ENCODE measurements at regions not wholly inside any gene's neighbourhood (a gene's known extent, or its start where the extent isn't known, plus 50 kb on each side); places are given as distances from the start of the nearest gene placed in this dataset.

DNA sequence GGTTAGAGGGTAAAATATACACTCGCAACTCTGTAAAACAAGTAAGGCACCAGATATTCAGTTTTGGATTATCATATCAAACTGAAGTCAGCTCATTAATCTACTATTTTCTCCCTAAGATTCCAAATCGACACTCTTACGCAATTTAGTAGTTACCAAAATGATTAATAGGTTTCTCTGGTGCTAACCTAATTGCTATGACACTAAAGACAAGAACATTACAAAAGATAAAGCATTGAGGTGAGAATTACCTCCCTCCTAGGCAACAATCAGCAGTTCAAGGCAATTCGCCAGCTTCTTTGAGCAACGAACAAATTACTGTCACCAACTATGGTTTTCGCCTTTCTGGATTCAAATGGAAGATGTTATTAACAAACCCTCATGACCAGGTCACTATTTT lies 1305.0 kb downstream of the ROBO2 start:
- 76 to 100% (median 87%) methylated on average over 2 to 6 of the region's 6 CpGs; no CpG with 5 or more reads in 1 of the 10 experiments for WGBS, 10 experiments
- ATAC-seq (replicated peaks in 6 of 8) = no peak
- Histone ChIP-seq H3K4me3 (no peak overlapping the region), H3K4me1 (replicated peaks in 1 of 2) (peaks cover 0 to 14% of the 10 kb centered on the region in 2 donors), H3K27ac (no peak overlapping the region)
- in situ Hi-C loops (cut with MboI; ENCODE audit: low pct_unique_long_range_greater_than_20kb in 2 of 9, low sequenced_read_pairs in 9 of 9, unreplicated experiment in 9 of 9) = no loop called here

DNA sequence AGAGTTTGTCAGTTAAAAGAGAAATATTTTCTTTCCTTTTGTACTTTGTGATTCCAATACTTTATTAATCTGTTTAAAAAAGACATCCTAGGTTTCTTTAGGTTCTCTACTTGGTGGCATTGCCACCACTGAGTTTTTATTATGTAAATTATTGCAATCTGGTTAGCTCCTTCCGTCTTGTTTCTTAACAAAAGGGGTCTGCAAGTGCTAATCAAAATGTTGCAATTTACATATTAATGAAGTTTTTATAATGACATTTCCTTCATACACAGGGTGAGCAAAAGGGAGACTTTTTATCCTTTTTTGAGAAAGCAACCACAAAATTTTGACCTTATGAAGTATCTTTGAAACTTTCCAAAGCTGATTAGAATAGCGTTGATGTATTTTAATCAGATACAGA lies 1307.3 kb downstream of the ROBO2 start:
- in situ Hi-C loops (cut with MboI; ENCODE audit: low pct_unique_long_range_greater_than_20kb in 2 of 9, low sequenced_read_pairs in 9 of 9, unreplicated experiment in 9 of 9) = no loop called here
- ATAC-seq (replicated peaks in 6 of 8) = no peak
- Histone ChIP-seq H3K4me3 (no peak overlapping the region), H3K4me1 (replicated peaks in 1 of 2) (peaks cover 0 to 14% of the 10 kb centered on the region in 2 donors), H3K27ac (no peak overlapping the region)
- 10 to 72% (median 34%) methylated on average over 1 to 2 of the region's 2 CpGs; no CpG with 5 or more reads in 1 of the 10 experiments for WGBS, 10 experiments

DNA sequence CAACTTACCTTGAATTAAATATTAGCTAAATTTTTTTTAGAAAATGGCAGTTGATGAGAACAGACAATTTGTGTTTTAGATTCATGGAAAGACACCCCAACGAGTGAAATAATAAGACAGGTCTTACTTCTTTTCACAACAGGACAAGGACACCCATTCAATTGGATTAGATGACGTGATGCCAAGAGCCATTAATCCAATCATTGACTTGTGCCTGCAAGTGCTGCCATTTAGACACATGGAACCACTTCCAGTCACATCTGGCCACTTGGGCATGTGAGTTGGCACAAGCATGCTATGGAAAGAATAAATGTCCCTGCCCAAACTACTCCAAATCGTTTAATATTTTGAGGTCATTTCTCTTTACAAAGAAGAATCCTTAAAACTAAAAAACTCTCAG lies 1308.8 kb downstream of the ROBO2 start:
- H3K4me3 ChIP-seq = no peak overlapping the region
- no peak overlapping the region for H3K27ac ChIP-seq
- peaks cover 0 to 14% of the 10 kb centered on the region in 2 donors for H3K4me1 ChIP-seq (replicated peaks in 1 of 2)
- no peak for ATAC-seq (replicated peaks in 6 of 8)
- 14 to 100% (median 54%) methylated on average over 1 to 3 of the region's 3 CpGs; no CpG with 5 or more reads in 2 of the 10 experiments for WGBS, 10 experiments
- in situ Hi-C loops (cut with MboI; ENCODE audit: low pct_unique_long_range_greater_than_20kb in 2 of 9, low sequenced_read_pairs in 9 of 9, unreplicated experiment in 9 of 9) = no loop called here

DNA sequence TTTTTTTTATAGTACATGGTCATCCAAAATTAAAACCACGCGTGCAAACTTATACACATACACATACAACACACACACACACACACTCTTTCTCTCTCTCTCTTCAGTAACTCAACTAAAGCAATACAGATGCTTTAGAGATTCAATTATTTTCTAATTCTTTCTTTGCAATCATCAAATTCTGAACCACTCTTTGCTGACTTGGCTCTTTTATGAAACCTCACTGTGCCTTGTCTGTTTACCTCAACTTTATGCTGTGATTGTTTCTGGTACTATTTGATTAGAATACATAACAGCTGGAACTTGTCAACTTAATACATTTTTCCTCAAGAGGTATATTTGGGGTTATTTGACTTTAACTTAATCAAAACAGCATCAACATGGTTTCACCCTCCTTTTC lies 1309.7 kb downstream of the ROBO2 start:
- in situ Hi-C loops (cut with MboI; ENCODE audit: low pct_unique_long_range_greater_than_20kb in 2 of 9, low sequenced_read_pairs in 9 of 9, unreplicated experiment in 9 of 9) = no loop called here
- H3K27ac ChIP-seq = no peak overlapping the region
- 29 to 100% (median 83%) methylated on average over 1 to 2 of the region's 2 CpGs for WGBS, 10 experiments
- H3K4me3 ChIP-seq = no peak overlapping the region
- no peak for ATAC-seq (replicated peaks in 6 of 8)
- peaks cover 0 to 14% of the 10 kb centered on the region in 2 donors for H3K4me1 ChIP-seq (replicated peaks in 1 of 2)

DNA sequence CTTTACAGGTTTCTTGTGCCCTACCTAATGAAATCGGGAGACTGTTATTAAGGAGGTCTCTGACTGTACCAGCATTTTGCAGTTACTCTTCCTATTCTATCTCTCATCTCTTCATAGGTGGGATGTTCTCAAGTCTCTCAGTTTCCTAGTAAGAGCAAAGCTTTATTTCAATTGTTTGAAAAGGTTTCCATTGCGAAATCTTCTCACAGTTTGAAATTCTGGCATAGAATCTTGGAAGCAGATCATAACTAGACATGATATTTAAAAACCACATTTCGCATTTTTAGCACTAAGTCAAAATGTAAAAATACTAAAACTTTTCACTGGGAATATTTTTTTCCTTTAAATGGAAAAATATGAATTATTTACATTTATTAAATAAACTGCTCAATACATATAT lies 1311.4 kb downstream of the ROBO2 start:
- Histone ChIP-seq H3K4me1 (replicated peaks in 1 of 2) (peaks cover 0 to 8% of the 10 kb centered on the region in 2 donors), H3K27ac (no peak overlapping the region), H3K4me3 (no peak overlapping the region)
- in situ Hi-C loops (cut with MboI; ENCODE audit: low pct_unique_long_range_greater_than_20kb in 2 of 9, low sequenced_read_pairs in 9 of 9, unreplicated experiment in 9 of 9) = no loop called here
- ATAC-seq (replicated peaks in 6 of 8) = no peak
- WGBS, 10 experiments = 23 to 100% (median 86%) methylated on average over 1 to 3 of the region's 3 CpGs

DNA sequence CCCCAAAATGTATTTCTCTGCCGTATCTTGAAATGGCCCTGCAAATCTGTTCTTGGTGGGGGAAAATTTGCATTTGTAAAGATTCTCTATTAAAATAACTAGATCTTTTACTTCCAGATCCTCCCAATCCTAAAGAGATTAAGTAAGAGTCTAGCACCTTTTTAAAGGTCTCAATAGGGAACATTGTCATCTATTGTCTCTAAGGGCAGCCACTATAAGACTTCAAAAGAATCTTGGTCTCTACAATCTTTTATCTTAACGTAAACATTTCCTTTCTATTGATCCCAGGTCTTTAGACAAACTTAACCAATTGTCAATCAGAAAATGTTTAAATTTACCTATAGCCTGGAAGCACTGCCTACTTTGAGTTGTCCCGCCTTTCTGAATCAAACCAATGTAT lies 1313.3 kb downstream of the ROBO2 start:
- Histone ChIP-seq H3K4me3 (no peak overlapping the region), H3K4me1 (replicated peaks in 1 of 2) (no peaks in the 10 kb centered on the region), H3K27ac (no peak overlapping the region)
- in situ Hi-C loops (cut with MboI; ENCODE audit: low pct_unique_long_range_greater_than_20kb in 2 of 9, low sequenced_read_pairs in 9 of 9, unreplicated experiment in 9 of 9) = no loop called here
- ATAC-seq (replicated peaks in 6 of 8) = no peak
- WGBS, 10 experiments = 45 to 100% (median 83%) methylated on average over 1 to 3 of the region's 3 CpGs

DNA sequence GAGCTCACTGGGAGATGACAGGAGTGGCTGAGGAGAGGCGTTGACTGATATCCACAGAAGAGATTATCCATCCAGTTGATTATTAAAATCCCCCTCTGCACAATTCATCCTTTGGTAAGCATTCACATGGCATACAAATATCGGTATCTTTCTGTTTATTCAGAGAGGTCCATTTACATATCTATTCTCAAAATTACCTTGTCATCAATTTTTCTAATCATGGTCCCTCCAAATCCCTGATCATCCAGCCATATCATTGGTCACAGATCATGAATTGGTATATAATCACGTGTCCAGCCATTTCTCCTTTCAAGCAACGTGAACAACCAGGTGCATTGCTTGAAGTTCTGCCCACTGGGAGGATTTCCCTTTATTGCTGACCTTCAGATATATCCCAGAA lies 1321.0 kb downstream of the ROBO2 start:
- Histone ChIP-seq H3K4me3 (no peak overlapping the region), H3K27ac (no peak overlapping the region), H3K4me1 (replicated peaks in 1 of 2) (no peaks in the 10 kb centered on the region)
- WGBS, 10 experiments = 42 to 100% (median 70%) methylated on average over 1 to 4 of the region's 4 CpGs; no CpG with 5 or more reads in 2 of the 10 experiments
- ATAC-seq (replicated peaks in 6 of 8) = no peak
- in situ Hi-C loops (cut with MboI; ENCODE audit: low pct_unique_long_range_greater_than_20kb in 2 of 9, low sequenced_read_pairs in 9 of 9, unreplicated experiment in 9 of 9) = no loop called here

DNA sequence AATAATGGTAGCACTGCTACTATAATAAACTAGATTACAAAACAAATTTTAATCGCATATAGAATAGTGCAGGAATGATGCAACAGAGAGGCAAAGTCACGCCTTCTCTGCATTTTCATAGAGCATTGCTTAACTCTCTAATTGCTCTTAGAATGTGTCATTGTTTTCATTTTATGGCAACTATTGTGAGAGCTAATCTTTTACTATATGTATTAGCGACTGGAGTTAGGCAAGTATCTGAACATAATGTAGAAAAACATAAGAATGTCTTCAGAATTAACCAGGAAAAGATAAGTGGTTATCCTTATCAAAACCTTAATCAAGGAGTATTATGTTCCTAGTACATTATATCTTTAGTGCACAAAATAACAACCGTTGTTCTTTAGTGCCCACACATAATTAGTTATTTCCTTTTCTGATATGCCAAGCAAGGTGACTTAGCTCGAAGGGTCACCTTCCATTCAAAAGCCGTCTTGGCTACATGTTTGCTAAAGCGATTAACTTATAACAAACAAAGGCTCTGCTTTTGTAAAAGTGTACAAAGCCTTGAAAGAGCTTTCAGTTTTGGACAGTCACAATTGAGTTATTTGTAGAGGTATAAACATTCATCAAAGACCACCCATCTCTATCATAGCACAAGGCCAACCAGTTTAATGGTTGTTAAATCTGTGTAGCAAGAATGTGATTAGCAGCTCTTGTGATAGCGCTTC lies 1328.9 kb downstream of the ROBO2 start:
- H3K4me3 ChIP-seq = no peak overlapping the region
- no peaks in the 10 kb centered on the region for H3K4me1 ChIP-seq (replicated peaks in 1 of 2)
- no peak overlapping the region for H3K27ac ChIP-seq
- WGBS, 10 experiments = 21 to 90% (median 75%) methylated on average over 3 to 8 of the region's 8 CpGs
- peak in 2 of 8 experiments; percentile 42 to 47 for ATAC-seq (replicated peaks in 6 of 8)
- in situ Hi-C loops (cut with MboI; ENCODE audit: low pct_unique_long_range_greater_than_20kb in 2 of 9, low sequenced_read_pairs in 9 of 9, unreplicated experiment in 9 of 9) = no loop called here

DNA sequence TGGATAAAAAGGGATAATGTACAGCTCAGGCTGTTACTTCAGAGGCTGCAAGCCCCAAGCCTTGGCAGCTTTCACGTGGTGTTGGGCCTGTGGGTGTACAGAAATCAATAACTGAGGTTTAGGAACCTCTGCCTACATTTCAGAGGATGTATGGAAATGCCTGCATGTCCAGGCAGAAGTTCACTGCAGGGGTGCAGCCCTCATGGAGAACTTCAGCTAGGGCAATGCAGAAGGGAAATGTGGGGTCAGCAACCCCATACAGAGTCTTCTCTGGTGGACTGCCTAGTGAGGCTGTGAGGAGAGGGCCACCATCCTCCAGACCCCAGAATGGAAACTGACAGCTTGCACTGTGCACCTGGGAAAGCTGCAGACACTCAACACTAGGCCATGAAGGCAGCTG lies 1350.3 kb downstream of the ROBO2 start:
- no peak overlapping the region for H3K27ac ChIP-seq
- no peak for ATAC-seq (replicated peaks in 6 of 8)
- in situ Hi-C loops (cut with MboI; ENCODE audit: low pct_unique_long_range_greater_than_20kb in 2 of 9, low sequenced_read_pairs in 9 of 9, unreplicated experiment in 9 of 9) = no loop called here
- H3K4me1 ChIP-seq (replicated peaks in 1 of 2) = no peaks in the 10 kb centered on the region
- WGBS, 10 experiments = 0 to 14% methylated on average over 1 of the region's 1 CpG; no CpG with 5 or more reads in 8 of the 10 experiments
- H3K4me3 ChIP-seq = no peak overlapping the region

DNA sequence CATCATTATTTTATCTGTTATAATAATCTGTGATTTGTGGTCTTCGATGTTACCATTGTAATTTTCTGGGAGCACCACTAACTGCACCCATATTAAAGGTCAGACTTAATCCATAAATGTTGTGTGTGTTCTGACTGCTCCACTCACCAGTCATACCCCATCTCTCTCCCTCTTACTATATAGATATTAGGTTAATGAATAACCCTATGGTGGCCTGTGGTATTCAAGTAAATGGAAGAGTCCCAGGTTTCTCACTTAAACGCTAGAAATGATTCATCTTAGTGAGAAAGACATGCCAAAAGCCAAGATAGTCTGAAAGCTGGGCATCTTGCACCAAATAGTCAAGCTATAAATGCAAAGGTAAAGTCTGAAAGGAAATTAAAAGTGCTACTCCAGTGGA lies 1358.5 kb downstream of the ROBO2 start:
- Histone ChIP-seq H3K4me3 (no peak overlapping the region), H3K4me1 (replicated peaks in 1 of 2) (no peaks in the 10 kb centered on the region), H3K27ac (no peak overlapping the region)
- WGBS, 10 experiments = 0 to 100% (median 57%) methylated on average over 1 to 2 of the region's 2 CpGs; no CpG with 5 or more reads in 1 of the 10 experiments
- in situ Hi-C loops (cut with MboI; ENCODE audit: low pct_unique_long_range_greater_than_20kb in 2 of 9, low sequenced_read_pairs in 9 of 9, unreplicated experiment in 9 of 9) = no loop called here
- no peak for ATAC-seq (replicated peaks in 6 of 8)

DNA sequence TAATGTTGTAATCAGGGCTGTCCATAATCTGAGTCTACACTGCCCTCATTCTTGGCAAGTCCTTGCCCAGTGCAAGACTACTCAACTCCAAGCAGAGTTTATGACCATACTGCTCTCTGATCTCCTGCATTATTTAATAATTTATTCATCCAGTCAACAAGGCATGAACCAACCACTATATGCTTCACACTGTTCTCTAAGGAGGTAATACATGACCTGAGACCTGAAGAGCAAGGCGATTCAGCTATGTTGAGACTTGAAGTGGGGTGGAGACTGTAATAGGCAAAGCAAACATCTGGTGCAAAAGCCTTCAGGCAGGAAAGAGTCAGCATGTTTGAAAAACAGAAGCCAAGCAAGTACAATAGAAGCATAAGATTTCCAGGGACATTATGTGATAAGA lies 1362.8 kb downstream of the ROBO2 start:
- Histone ChIP-seq H3K4me1 (replicated peaks in 1 of 2) (no peaks in the 10 kb centered on the region), H3K27ac (no peak overlapping the region), H3K4me3 (no peak overlapping the region)
- in situ Hi-C loops (cut with MboI; ENCODE audit: low pct_unique_long_range_greater_than_20kb in 2 of 9, low sequenced_read_pairs in 9 of 9, unreplicated experiment in 9 of 9) = no loop called here
- ATAC-seq (replicated peaks in 6 of 8) = peak in 3 of 8 experiments; percentile 88 to 99 (median 98)
- WGBS, 10 experiments = 0 to 100% (median 78%) methylated on average over 1 of the region's 1 CpG; no CpG with 5 or more reads in 3 of the 10 experiments

DNA sequence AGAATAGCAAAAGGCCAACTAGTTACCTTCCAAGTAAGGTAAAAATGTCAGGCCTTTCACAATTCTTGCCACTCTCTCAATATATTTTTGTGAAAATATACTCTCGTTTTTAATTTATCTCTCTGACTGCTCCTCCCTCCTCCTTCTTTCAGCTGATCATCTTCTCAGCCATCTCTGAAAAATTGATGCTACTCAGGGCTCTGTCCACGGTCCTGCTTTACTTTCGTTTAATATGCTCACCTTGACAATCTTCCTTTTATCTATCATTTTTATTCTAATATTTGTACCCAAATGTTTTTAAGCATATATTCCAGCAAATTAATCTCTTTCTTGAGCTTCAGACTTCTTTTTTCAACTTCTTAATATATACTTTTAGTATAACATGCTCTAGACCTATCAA lies 1362.1 kb downstream of the ROBO1 start:
- in situ Hi-C loops (cut with MboI; ENCODE audit: low pct_unique_long_range_greater_than_20kb in 2 of 9, low sequenced_read_pairs in 9 of 9, unreplicated experiment in 9 of 9) = no loop called here
- WGBS, 10 experiments = 0 to 100% (median 77%) methylated on average over 1 to 3 of the region's 3 CpGs
- Histone ChIP-seq H3K4me1 (replicated peaks in 1 of 2) (no peaks in the 10 kb centered on the region), H3K4me3 (no peak overlapping the region), H3K27ac (no peak overlapping the region)
- no peak for ATAC-seq (replicated peaks in 6 of 8)

DNA sequence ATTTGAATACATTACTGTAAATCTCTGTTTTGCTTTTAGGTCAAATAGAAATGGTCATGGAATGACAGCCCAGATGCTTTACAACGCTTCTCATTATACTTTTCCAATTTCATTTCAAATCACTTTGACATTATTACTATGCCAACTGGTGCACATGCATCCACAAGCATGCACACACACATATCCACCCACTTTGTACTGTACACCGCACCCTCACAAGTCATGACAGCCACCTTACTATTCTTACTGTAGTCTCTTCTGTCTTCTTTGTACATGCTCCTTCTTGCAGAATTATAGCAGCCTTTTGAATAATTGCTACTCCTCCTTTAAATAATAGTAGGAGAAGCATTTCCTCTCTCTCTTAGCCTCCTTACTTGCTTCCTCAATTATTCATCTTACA lies 1361.4 kb downstream of the ROBO1 start:
- no peak for ATAC-seq (replicated peaks in 6 of 8)
- 20 to 100% (median 90%) methylated on average over 1 to 2 of the region's 2 CpGs for WGBS, 10 experiments
- Histone ChIP-seq H3K4me1 (replicated peaks in 1 of 2) (no peaks in the 10 kb centered on the region), H3K27ac (no peak overlapping the region), H3K4me3 (no peak overlapping the region)
- in situ Hi-C loops (cut with MboI; ENCODE audit: low pct_unique_long_range_greater_than_20kb in 2 of 9, low sequenced_read_pairs in 9 of 9, unreplicated experiment in 9 of 9) = no loop called here

DNA sequence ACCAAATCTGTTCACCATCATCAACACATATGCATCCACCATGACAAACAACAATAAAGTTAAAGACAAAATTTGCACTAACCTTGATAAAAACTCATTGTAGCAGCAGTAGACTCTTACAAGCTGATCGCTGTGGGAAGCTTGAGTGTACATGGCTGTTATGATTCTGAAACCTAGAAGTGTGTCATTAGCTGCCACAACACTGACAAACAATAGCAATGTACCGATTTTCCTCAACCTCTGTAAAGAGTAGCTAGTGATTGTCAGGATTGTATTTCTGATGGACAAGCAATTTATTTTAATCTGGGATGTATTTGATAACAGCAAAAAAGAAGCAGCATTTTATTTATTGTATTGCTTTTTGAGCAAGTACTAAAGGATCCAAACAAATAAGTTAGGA lies 1357.7 kb downstream of the ROBO1 start:
- H3K27ac ChIP-seq = no peak overlapping the region
- WGBS, 10 experiments = 0 to 100% (median 100%) methylated on average over 1 to 2 of the region's 2 CpGs; no CpG with 5 or more reads in 1 of the 10 experiments
- ATAC-seq (replicated peaks in 6 of 8) = no peak
- no peak overlapping the region for H3K4me3 ChIP-seq
- in situ Hi-C loops (cut with MboI; ENCODE audit: low pct_unique_long_range_greater_than_20kb in 2 of 9, low sequenced_read_pairs in 9 of 9, unreplicated experiment in 9 of 9) = no loop called here
- no peaks in the 10 kb centered on the region for H3K4me1 ChIP-seq (replicated peaks in 1 of 2)
